Motor neuron (in vitro differentiated cells): ENCODE measurements at regions not wholly inside any gene's neighbourhood (a gene's known extent, or its start where the extent isn't known, plus 50 kb on each side); places are given as distances from the start of the nearest gene placed in this dataset.
"Not testable (repeated sequence)": the region's sequence is repeated elsewhere in the genome, so short reads cannot be mapped to it uniquely, and the experiment has no call there.

Experiments
- ATAC-seq, 8 experiments: fragments of 200-7000 bp; cut with Tn5 transposase; replicated peaks in 6 of 8; 2 replicates each; pipeline ENCODE4 v1.8.0; 2021; ENCODE audit warnings: mild to moderate bottlenecking in 8 of 8, moderate library complexity in 8 of 8
- H3K27ac ChIP-seq, 2 donors: fragments of 250-450 bp; sonication (Bioruptor Pico); 2 replicates each; pipeline ENCODE4 v1.9.0; 2021; ENCODE audit warnings: antibody characterized with exemption in 2 of 2, mild to moderate bottlenecking in 2 of 2, moderate library complexity in 1 of 2
- H3K4me1 ChIP-seq, 2 donors: fragments of 250-450 bp; sonication (Bioruptor Pico); replicated peaks in 1 of 2; 2 replicates each; pipeline ENCODE4 v1.6.1; 2021; ENCODE audit warnings: antibody characterized with exemption in 2 of 2, mild to moderate bottlenecking in 2 of 2, moderate library complexity in 1 of 2
- H3K4me3 ChIP-seq, 5 donors: fragments of 250-450 bp; sonication (Bioruptor Pico); 2 replicates each; pipeline ENCODE4 v1.9.0; 2021; ENCODE audit warnings: antibody characterized with exemption in 5 of 5, mild to moderate bottlenecking in 5 of 5, moderate library complexity in 4 of 5
- WGBS, 10 experiments: fragments of 450-650 bp; shearing (Covaris generic); methylation state at CpG; one replicate each; pipeline ENCODE4 v1.0.0; 2022; 5-methylcytosine and 5-hydroxymethylcytosine counted together
- in situ Hi-C, 9 experiments: fragments of 400-800 bp; cut with MboI; loops; one replicate each; pipeline ENCODE4 v1.15.0; 2021; ENCODE audit warnings: low sequenced_read_pairs in 9 of 9, low pct_unique_long_range_greater_than_20kb in 2 of 9; ENCODE audit not compliant: unreplicated experiment in 9 of 9

GRCh38 chr3:40939741-40940130 is 259.6 kb upstream of the CTNNB1 start:
- no peak overlapping the region for H3K27ac ChIP-seq
- peak in 3 of 8 experiments; percentile 22 to 76 (median 28) for ATAC-seq
- in situ Hi-C loops = no loop called here
- no peak overlapping the region for H3K4me3 ChIP-seq
- no peaks in the 10 kb centered on the region for H3K4me1 ChIP-seq
- WGBS, 10 experiments = 37 to 100% (median 70%) methylated on average over 1 to 3 of the region's 4 CpGs; no CpG with 5 or more reads in 1 of the 10 experiments

- in situ Hi-C loops = no loop called here
- 45 to 100% (median 89%) methylated on average over 1 to 2 of the region's 2 CpGs; no CpG with 5 or more reads in 1 of the 10 experiments for WGBS, 10 experiments
These were observed 258.7 kb upstream of the CTNNB1 start for GRCh38 chr3:40940651-40941050.

GRCh38 chr3:40947022-40947421 is 252.3 kb upstream of the CTNNB1 start:
- WGBS, 10 experiments = 0% methylated on average over 1 of the region's 3 CpGs; no CpG with 5 or more reads in 9 of the 10 experiments
- H3K27ac ChIP-seq, H3K4me1 ChIP-seq, ATAC-seq, in situ Hi-C loops, H3K4me3 ChIP-seq: not testable (repeated sequence)

More at GRCh38 chr3:40940651-40941050, 258.7 kb upstream of the CTNNB1 start:
- ATAC-seq = no peak
- no peak overlapping the region for H3K4me3 ChIP-seq
- H3K4me1 ChIP-seq = no peaks in the 10 kb centered on the region
- no peak overlapping the region for H3K27ac ChIP-seq

GRCh38 chr3:40949347-40949746 is 250.0 kb upstream of the CTNNB1 start:
- H3K27ac ChIP-seq, H3K4me3 ChIP-seq, H3K4me1 ChIP-seq, ATAC-seq, in situ Hi-C loops: not testable (repeated sequence)
- 10 to 100% (median 85%) methylated on average over 1 to 3 of the region's 3 CpGs; no CpG with 5 or more reads in 1 of the 10 experiments for WGBS, 10 experiments

GRCh38 chr3:40951636-40952035 is 247.7 kb upstream of the CTNNB1 start:
- Histone ChIP-seq H3K4me1 (no peaks in the 10 kb centered on the region), H3K27ac (no peak overlapping the region), H3K4me3 (no peak overlapping the region)
- in situ Hi-C loops = no loop called here
- ATAC-seq = peak in 1 of 8 experiments; percentile 63

GRCh38 chr3:40961104-40961857 is 238.0 kb upstream of the CTNNB1 start:
- Histone ChIP-seq H3K4me3 (no peak overlapping the region), H3K4me1 (no peaks in the 10 kb centered on the region), H3K27ac (no peak overlapping the region)
- WGBS, 10 experiments = 25 to 94% (median 85%) methylated on average over 3 to 5 of the region's 5 CpGs; no CpG with 5 or more reads in 1 of the 10 experiments
- ATAC-seq = no peak
- in situ Hi-C loops = no loop called here

GRCh38 chr3:40962721-40963120 is 236.6 kb upstream of the CTNNB1 start:
- H3K4me1 ChIP-seq = no peaks in the 10 kb centered on the region
- WGBS, 10 experiments = 18 to 100% (median 77%) methylated on average over 1 to 2 of the region's 2 CpGs; no CpG with 5 or more reads in 2 of the 10 experiments
- in situ Hi-C loops = no loop called here
- no peak for ATAC-seq
- H3K4me3 ChIP-seq = no peak overlapping the region
- no peak overlapping the region for H3K27ac ChIP-seq

GRCh38 chr3:40968666-40969065 is 230.6 kb upstream of the CTNNB1 start:
- no peak overlapping the region for H3K4me3 ChIP-seq
- ATAC-seq = no peak
- whole genome bisulfite sequencing, 10 experiments = 0 to 89% (median 44%) methylated on average over 1 of the region's 1 CpG; no CpG with 5 or more reads in 3 of the 10 experiments
- H3K27ac ChIP-seq = no peak overlapping the region
- no peaks in the 10 kb centered on the region for H3K4me1 ChIP-seq
- in situ Hi-C loops = no loop called here

GRCh38 chr3:40969341-40969740 is 230.0 kb upstream of the CTNNB1 start:
- H3K4me1 ChIP-seq = no peaks in the 10 kb centered on the region
- 80 to 100% (median 92%) methylated on average over 1 to 3 of the region's 3 CpGs; no CpG with 5 or more reads in 6 of the 10 experiments for WGBS, 10 experiments
- ATAC-seq = no peak
- in situ Hi-C loops = no loop called here
- H3K4me3 ChIP-seq = no peak overlapping the region
- H3K27ac ChIP-seq = no peak overlapping the region

- WGBS, 10 experiments = 65 to 100% (median 88%) methylated on average over 1 to 3 of the region's 3 CpGs
- no peaks in the 10 kb centered on the region for H3K4me1 ChIP-seq
- no peak for ATAC-seq
- in situ Hi-C loops = no loop called here
- no peak overlapping the region for H3K27ac ChIP-seq
- no peak overlapping the region for H3K4me3 ChIP-seq
These were observed 229.4 kb upstream of the CTNNB1 start for GRCh38 chr3:40969756-40970466.

- peak; percentile 12 to 95 (median 58) for ATAC-seq
- WGBS, 10 experiments = 20 to 100% (median 73%) methylated on average over 1 to 9 of the region's 10 CpGs; no CpG with 5 or more reads in 1 of the 10 experiments
- H3K4me3 ChIP-seq = no peak overlapping the region
- H3K27ac ChIP-seq = no peak overlapping the region
- H3K4me1 ChIP-seq = no peaks in the 10 kb centered on the region
- in situ Hi-C loops = no loop called here
These were observed 227.8 kb upstream of the CTNNB1 start for GRCh38 chr3:40971191-40972168.

- ATAC-seq = no peak
- 51 to 93% (median 72%) methylated on average over 1 to 4 of the region's 4 CpGs for WGBS, 10 experiments
- H3K4me3 ChIP-seq = no peak overlapping the region
- in situ Hi-C loops = no loop called here
- no peak overlapping the region for H3K27ac ChIP-seq
- no peaks in the 10 kb centered on the region for H3K4me1 ChIP-seq
These were observed 227.0 kb upstream of the CTNNB1 start for GRCh38 chr3:40972350-40972749.

GRCh38 chr3:40973141-40973540 is 226.2 kb upstream of the CTNNB1 start:
- ATAC-seq = no peak
- in situ Hi-C loops = no loop called here
- Histone ChIP-seq H3K4me3 (no peak overlapping the region), H3K4me1 (no peaks in the 10 kb centered on the region), H3K27ac (no peak overlapping the region)
- 60 to 100% (median 80%) methylated on average over 1 to 2 of the region's 2 CpGs; no CpG with 5 or more reads in 5 of the 10 experiments for WGBS, 10 experiments
